H9 (cell line): ENCODE measurements at regions not wholly inside any gene's neighbourhood (a gene's known extent, or its start where the extent isn't known, plus 50 kb on each side); places are given as distances from the start of the nearest gene placed in this dataset.
A peak's percentile ranks its signal among the peaks of the same experiment; 100 is the strongest.

Experiments
- DNase-seq: peaks from one replicate; pipeline ENCODE4 v3.0.0-alpha.2; 2017
- H2AFZ ChIP-seq: one replicate; pipeline ENCODE4 v1.6.1; 2013; ENCODE audit warnings: mild to moderate bottlenecking, low read length, control low read depth, moderate library complexity
- H2AK5ac ChIP-seq: 2 replicates; pipeline ENCODE4 v1.6.1; 2013; ENCODE audit warnings: low read length, control low read depth, mixed read lengths; ENCODE audit not compliant: insufficient read length
- H2BK120ac ChIP-seq: one replicate; pipeline ENCODE4 v1.6.1; 2013; ENCODE audit warnings: low read depth, mild to moderate bottlenecking, low read length, control low read depth, inconsistent platforms; ENCODE audit not compliant: poor library complexity, severe bottlenecking
- H2BK12ac ChIP-seq: 2 replicates; pipeline ENCODE4 v1.6.1; 2013; ENCODE audit warnings: low read length, control low read depth, mixed read lengths, low read depth; ENCODE audit not compliant: insufficient read length
- H2BK15ac ChIP-seq: 2 replicates; pipeline ENCODE4 v1.6.1; 2013; ENCODE audit warnings: low read depth, low read length, control low read depth
- H2BK20ac ChIP-seq: one replicate; pipeline ENCODE4 v1.6.1; 2013; ENCODE audit warnings: low read depth, mild to moderate bottlenecking, low read length, control low read depth, inconsistent platforms; ENCODE audit not compliant: poor library complexity, severe bottlenecking
- H2BK5ac ChIP-seq: 2 replicates; pipeline ENCODE4 v1.6.1; 2013; ENCODE audit warnings: low read length, control low read depth, mixed read lengths; ENCODE audit not compliant: insufficient read length
- H3K14ac ChIP-seq: 2 replicates; pipeline ENCODE4 v1.6.1; 2013; ENCODE audit warnings: low read length, control low read depth; ENCODE audit not compliant: insufficient read depth
- H3K18ac ChIP-seq: 2 replicates; pipeline ENCODE4 v1.6.1; 2013; ENCODE audit warnings: low read depth, mild to moderate bottlenecking, mixed read lengths, low read length, control low read depth; ENCODE audit not compliant: insufficient read length
- H3K23ac ChIP-seq: 2 replicates; pipeline ENCODE4 v1.6.1; 2013; ENCODE audit warnings: low read length, control low read depth, mixed read lengths, low read depth; ENCODE audit not compliant: insufficient read length
- H3K23me2 ChIP-seq: 2 replicates; pipeline ENCODE4 v1.6.1; 2013; ENCODE audit warnings: low read depth, mild to moderate bottlenecking, mixed read lengths, low read length, control low read depth; ENCODE audit not compliant: insufficient read length, poor library complexity, severe bottlenecking
- H3K27ac ChIP-seq: 2 replicates; pipeline ENCODE4 v1.5.1; 2013; ENCODE audit warnings: low read length, control low read depth, mixed read lengths, low read depth; ENCODE audit not compliant: insufficient read length
- H3K27me3 ChIP-seq: 2 replicates; pipeline ENCODE4 v1.6.1; 2013; ENCODE audit warnings: low read length, control low read depth, inconsistent platforms; ENCODE audit not compliant: insufficient read depth
- H3K4ac ChIP-seq: 2 replicates; pipeline ENCODE4 v1.6.1; 2013; ENCODE audit warnings: low read depth, mild to moderate bottlenecking, control low read depth, inconsistent platforms, low read length, moderate library complexity
- H3K4me1 ChIP-seq: 2 replicates; pipeline ENCODE4 v1.6.1; 2013; ENCODE audit warnings: low read length, control low read depth, inconsistent platforms; ENCODE audit not compliant: insufficient read depth
- H3K4me2 ChIP-seq: 2 replicates; pipeline ENCODE4 v1.6.1; 2013; ENCODE audit warnings: low read length, control low read depth, mixed read lengths; ENCODE audit not compliant: insufficient read length, insufficient read depth
- H3K56ac ChIP-seq: 2 replicates; pipeline ENCODE4 v1.6.1; 2013; ENCODE audit warnings: low read depth, mild to moderate bottlenecking, mixed read lengths, low read length, control low read depth; ENCODE audit not compliant: insufficient read length
- H3K79me1 ChIP-seq: 2 replicates; pipeline ENCODE4 v1.6.1; 2013; ENCODE audit warnings: low read depth, mild to moderate bottlenecking, moderate library complexity, low read length, control low read depth, inconsistent platforms; ENCODE audit not compliant: insufficient read depth, poor library complexity, severe bottlenecking
- H3K79me2 ChIP-seq: 2 replicates; pipeline ENCODE4 v1.6.1; 2013; ENCODE audit warnings: low read length, control low read depth, inconsistent platforms; ENCODE audit not compliant: insufficient read depth
- H3K9ac ChIP-seq: 2 replicates; pipeline ENCODE4 v1.6.1; 2013; ENCODE audit warnings: low read length, control low read depth, mixed read lengths; ENCODE audit not compliant: insufficient read length; ENCODE audit errors: extremely low read depth
- H3K9me3 ChIP-seq: one replicate; pipeline ENCODE4 v1.6.1; 2013; ENCODE audit warnings: low read depth, low read length, inconsistent platforms; ENCODE audit not compliant: control insufficient read depth
- H3T11ph ChIP-seq: one replicate; pipeline ENCODE4 v1.6.1; 2013; ENCODE audit warnings: mild to moderate bottlenecking, low read length, control low read depth, inconsistent platforms
- H4K20me1 ChIP-seq: one replicate; pipeline ENCODE4 v1.6.1; 2013; ENCODE audit not compliant: control insufficient read depth, insufficient read length, insufficient read depth
- H4K5ac ChIP-seq: 2 replicates; pipeline ENCODE4 v1.6.1; 2013; ENCODE audit warnings: low read depth, mild to moderate bottlenecking, mixed read lengths, low read length, control low read depth; ENCODE audit not compliant: insufficient read length
- H4K8ac ChIP-seq: replicated peaks from 2 replicates; pipeline ENCODE4 v1.6.1; 2013; ENCODE audit warnings: low read length, control low read depth, mixed read lengths, low read depth; ENCODE audit not compliant: insufficient read length
- H4K91ac ChIP-seq: 2 replicates; pipeline ENCODE4 v1.6.1; 2013; ENCODE audit warnings: low read depth, mild to moderate bottlenecking, moderate library complexity, mixed read lengths, low read length, control low read depth; ENCODE audit not compliant: insufficient read length
- H3K27ac Mint-ChIP-seq, 3 experiments: 2 replicates in 2 of 3; 3 replicates in 1 of 3; pipeline ENCODE4 v1.8.0; 2020 to 2021; ENCODE audit warnings: mixed read lengths in 3 of 3, mild to moderate bottlenecking in 1 of 3, moderate library complexity in 1 of 3
- H3K27me3 Mint-ChIP-seq: 2 replicates; pipeline ENCODE4 v1.8.0; 2021; ENCODE audit warnings: low read depth, mild to moderate bottlenecking, moderate library complexity, mixed read lengths
- H3K36me3 Mint-ChIP-seq, 3 experiments: 2 replicates in 2 of 3; 3 replicates in 1 of 3; pipeline ENCODE4 v1.8.0; 2020 to 2021; ENCODE audit warnings: low read depth in 3 of 3, mixed read lengths in 3 of 3; ENCODE audit not compliant: insufficient read depth in 1 of 3
- H3K4me1 Mint-ChIP-seq, 2 experiments: 2 replicates each; pipeline ENCODE4 v1.8.0; 2020; ENCODE audit warnings: mixed read lengths in 2 of 2
- H3K4me3 Mint-ChIP-seq, 2 experiments: 2 replicates in 1 of 2; 3 replicates in 1 of 2; pipeline ENCODE4 v1.8.0; 2020 to 2021; ENCODE audit warnings: mild to moderate bottlenecking in 2 of 2, mixed read lengths in 2 of 2, moderate library complexity in 1 of 2
- H3K9me3 Mint-ChIP-seq, 2 experiments: 2 replicates in 1 of 2; 3 replicates in 1 of 2; pipeline ENCODE4 v1.8.0; 2020; ENCODE audit warnings: mild to moderate bottlenecking in 2 of 2, mixed read lengths in 2 of 2, moderate library complexity in 1 of 2
- CTCF ChIP-seq: fragments of 200-600 bp; sonication (generic); conservative IDR thresholded peaks from 3 replicates; pipeline ENCODE4 v1.8.0; 2021; ENCODE audit warnings: antibody characterized with exemption, mild to moderate bottlenecking
- WGBS: extraction: QIAGEN DNeasy Blood & Tissue Kit; methylation state at CpG from one replicate; pipeline ENCODE4 v1.1.7; 2013; ENCODE audit warnings: missing lambda C conversion rate, low lambda C conversion rate, mixed read lengths; ENCODE audit not compliant: insufficient read length; ENCODE audit errors: extremely low coverage; 5-methylcytosine and 5-hydroxymethylcytosine counted together

- Histone ChIP-seq H2AK5ac (peak overlapping the region; percentile 75), H2BK120ac (no peak overlapping the region), H3K9me3 (no peaks in the 10 kb centered on the region), H3K14ac (no peak overlapping the region; the same call in 1 of the 2 replicates), H3K23ac (no peak overlapping the region), H3K27me3 (no peaks in the 10 kb centered on the region; the same call in 1 of the 2 replicates), H2BK20ac (no peak overlapping the region), H4K91ac (no peak overlapping the region), H3K23me2 (no peaks in the 10 kb centered on the region), H4K5ac (no peak overlapping the region), H3K79me2 (no peaks in the 10 kb centered on the region), H3K9ac (no peak overlapping the region), H4K20me1 (no peaks in the 10 kb centered on the region), H2BK12ac (no peak overlapping the region), H3K4me2 (no peak overlapping the region), H3K4me1 (no peaks in the 10 kb centered on the region; the same call in 1 of the 2 replicates), H2BK5ac (peak overlapping the region; percentile 59), H3K79me1 (no peaks in the 10 kb centered on the region), H3K18ac (no peak overlapping the region), H4K8ac (no peak overlapping the region), H2BK15ac (no peak overlapping the region), H3T11ph (no peak overlapping the region), H2AFZ (no peak overlapping the region), H3K4ac (no peak overlapping the region), H3K56ac (no peak overlapping the region), H3K27ac (no peak overlapping the region)
- DNase-seq = no peak
- TF ChIP-seq CTCF = no peak
- H3K36me3 Mint-ChIP-seq = no peaks in the 10 kb centered on the region
- WGBS = no CpG with 5 or more reads among the region's 8 CpGs
- no peak overlapping the region for H3K4me3 Mint-ChIP-seq
- peaks cover 3% of the 10 kb centered on the region in 2 experiments for H3K4me1 Mint-ChIP-seq
- H3K27ac Mint-ChIP-seq = peak overlapping the region in 1 of 3 experiments; percentile 27; a peak in 1 of 7 replicates
- no peaks in the 10 kb centered on the region for H3K9me3 Mint-ChIP-seq
- no peaks in the 10 kb centered on the region for H3K27me3 Mint-ChIP-seq
These were observed 170.4 kb upstream of the KCNK2 start for GRCh38 chr1:214912127-214912526.
